Naive B cell (primary cell): ENCODE measurements at regions not wholly inside any gene's neighbourhood (a gene's known extent, or its start where the extent isn't known, plus 50 kb on each side); places are given as distances from the start of the nearest gene placed in this dataset.

Experiments
- ATAC-seq, 2 donors: fragments of 150-1000 bp; cut with Tn5 transposase; 2 replicates each; pipeline ENCODE4 v1.10.0; 2021; ENCODE audit warnings: low read depth in 2 of 2, mild to moderate bottlenecking in 2 of 2, moderate library complexity in 2 of 2
- DNase-seq: peaks from one replicate; pipeline ENCODE4 v3.0.0; 2022
- H3K27ac Mint-ChIP-seq, 6 donors: one replicate each; pipeline ENCODE4 v1.8.0; 2020 to 2022; ENCODE audit warnings: mild to moderate bottlenecking in 6 of 6, mixed read lengths in 6 of 6, moderate library complexity in 5 of 6, inconsistent platforms in 2 of 6
- H3K27me3 Mint-ChIP-seq, 3 donors: one replicate each; pipeline ENCODE4 v1.8.0; 2021 to 2022; ENCODE audit warnings: mixed read lengths in 3 of 3, mild to moderate bottlenecking in 1 of 3
- H3K36me3 Mint-ChIP-seq, 2 donors: one replicate each; pipeline ENCODE4 v1.8.0; 2020 to 2022; ENCODE audit warnings: mixed read lengths in 2 of 2, inconsistent platforms in 1 of 2, mild to moderate bottlenecking in 1 of 2
- H3K4me1 Mint-ChIP-seq, 3 donors: one replicate each; pipeline ENCODE4 v1.8.0; 2020 to 2022; ENCODE audit warnings: mixed read lengths in 3 of 3, inconsistent platforms in 1 of 3, mild to moderate bottlenecking in 1 of 3, moderate library complexity in 1 of 3
- H3K4me3 Mint-ChIP-seq, 8 donors: one replicate each; pipeline ENCODE4 v1.8.0; 2020 to 2022; ENCODE audit warnings: mild to moderate bottlenecking in 8 of 8, mixed read lengths in 8 of 8, moderate library complexity in 8 of 8, inconsistent platforms in 2 of 8
- H3K9me3 Mint-ChIP-seq, 7 donors: one replicate each; pipeline ENCODE4 v1.8.0; 2020 to 2022; ENCODE audit warnings: mixed read lengths in 7 of 7, mild to moderate bottlenecking in 5 of 7, inconsistent platforms in 2 of 7, moderate library complexity in 1 of 7

DNA sequence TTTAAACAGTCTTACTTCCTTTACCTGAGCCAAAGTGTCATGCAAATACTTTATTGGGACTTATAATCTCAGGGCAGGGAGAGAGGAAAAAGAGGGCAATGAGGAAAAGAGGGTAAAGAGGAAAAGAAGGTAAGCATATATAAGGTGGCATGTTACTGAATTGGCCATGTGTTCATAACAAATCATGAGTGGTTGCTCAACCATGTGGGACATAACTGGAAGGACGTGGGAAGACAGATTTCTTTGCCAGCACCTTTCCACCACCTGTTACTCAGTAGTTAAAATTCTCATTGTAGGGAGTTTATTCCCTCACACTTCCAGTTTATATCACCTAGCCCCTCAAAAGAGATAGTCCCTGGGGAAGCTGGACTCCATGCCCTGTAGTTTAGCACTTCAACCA, 54.7 kb upstream of the TPRG1 start:
- Mint-ChIP-seq H3K27ac (no peak overlapping the region), H3K36me3 (no peaks in the 10 kb centered on the region), H3K4me3 (no peak overlapping the region), H3K4me1 (no peaks in the 10 kb centered on the region), H3K27me3 (peaks cover 11 to 19% (median 14%) of the 10 kb centered on the region in 3 donors), H3K9me3 (peaks cover 4 to 16% (median 11%) of the 10 kb centered on the region in 7 donors)
- DNase-seq (no peak), ATAC-seq (no peak)

DNA sequence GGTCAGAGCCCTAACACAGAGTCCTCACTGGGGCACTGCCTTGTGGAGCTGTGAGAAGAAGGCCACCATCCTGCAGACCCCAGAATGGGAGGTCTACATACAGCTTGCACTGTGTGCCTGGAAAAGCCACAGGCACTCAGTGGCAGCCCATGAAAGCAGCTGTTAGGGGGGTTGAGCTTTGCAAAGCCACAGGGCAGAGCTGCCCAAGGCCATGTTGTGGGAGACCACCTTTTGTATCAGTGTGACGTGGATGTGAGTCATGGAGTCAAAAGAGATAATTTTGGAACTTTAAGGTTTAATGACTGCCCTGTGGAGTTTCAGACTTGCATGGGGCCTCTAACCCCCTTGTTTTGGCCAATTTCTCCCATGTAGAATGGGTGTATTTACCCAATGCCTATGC, 52.9 kb upstream of the TPRG1 start:
- no peak for DNase-seq
- Mint-ChIP-seq H3K9me3 (peaks cover 4 to 14% (median 11%) of the 10 kb centered on the region in 7 donors), H3K36me3 (no peaks in the 10 kb centered on the region), H3K4me3 (no peak overlapping the region), H3K27me3 (peaks cover 5 to 19% (median 6%) of the 10 kb centered on the region in 3 donors), H3K4me1 (no peaks in the 10 kb centered on the region), H3K27ac (no peak overlapping the region)
- no peak for ATAC-seq

DNA sequence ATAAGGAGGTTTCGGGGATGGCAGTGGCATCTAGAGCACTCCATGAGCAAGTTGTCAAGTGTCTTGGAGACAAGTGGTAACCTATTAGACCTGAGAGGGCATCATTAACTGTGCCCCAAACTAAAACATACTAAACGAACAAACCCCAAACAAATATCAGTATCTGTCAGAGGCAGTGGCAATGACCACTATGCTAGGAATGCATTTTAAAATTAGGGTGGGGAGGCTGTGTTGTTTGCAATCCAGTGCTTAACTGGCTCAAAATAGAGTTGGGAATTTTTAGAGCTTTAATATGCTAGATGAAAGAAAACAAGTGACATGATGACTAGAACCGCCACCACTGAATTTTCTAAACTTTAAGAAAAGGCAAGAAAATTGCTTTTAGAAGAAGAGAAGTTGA, 51.8 kb upstream of the TPRG1 start:
- Mint-ChIP-seq H3K9me3 (peaks cover 4 to 14% (median 9%) of the 10 kb centered on the region in 7 donors), H3K27ac (no peak overlapping the region), H3K27me3 (peaks cover 5 to 13% (median 6%) of the 10 kb centered on the region in 3 donors), H3K4me3 (no peak overlapping the region), H3K4me1 (no peaks in the 10 kb centered on the region), H3K36me3 (no peaks in the 10 kb centered on the region)
- ATAC-seq (no peak), DNase-seq (no peak)

DNA sequence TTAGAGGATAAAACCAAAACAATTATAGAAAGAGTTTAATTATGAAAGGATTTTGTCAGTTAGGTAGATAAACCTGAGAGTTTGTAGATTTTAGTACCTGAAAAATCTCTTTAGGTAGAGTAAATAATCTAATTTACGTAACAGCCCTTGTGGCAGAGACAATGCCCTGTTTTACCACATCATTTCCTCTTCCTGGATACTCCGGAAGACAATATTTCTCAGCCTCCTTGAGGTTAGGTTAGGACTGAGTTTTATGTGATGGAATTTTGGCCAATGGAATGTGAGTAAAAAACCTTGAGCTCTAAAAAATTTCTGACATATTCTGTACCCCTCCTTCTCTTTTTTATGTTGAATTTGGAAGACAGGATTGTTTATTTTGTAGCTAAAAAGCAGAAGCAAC, 50.7 kb upstream of the TPRG1 start:
- Mint-ChIP-seq H3K4me3 (no peak overlapping the region), H3K27me3 (peaks cover 5 to 10% (median 6%) of the 10 kb centered on the region in 3 donors), H3K27ac (no peak overlapping the region), H3K36me3 (no peaks in the 10 kb centered on the region), H3K4me1 (no peaks in the 10 kb centered on the region), H3K9me3 (peaks cover 4 to 14% (median 9%) of the 10 kb centered on the region in 7 donors)
- no peak for ATAC-seq
- no peak for DNase-seq
